COR-L47 (cell line): ENCODE measurements at regions not wholly inside any gene's neighbourhood (a gene's known extent, or its start where the extent isn't known, plus 50 kb on each side); places are given as distances from the start of the nearest gene placed in this dataset.
A peak's percentile ranks its signal among the peaks of the same experiment; 100 is the strongest.

Experiments
- DNase-seq: peaks from one replicate; lab custom pipeline; 2025; lab: John Stamatoyannopoulos, UW

DNA sequence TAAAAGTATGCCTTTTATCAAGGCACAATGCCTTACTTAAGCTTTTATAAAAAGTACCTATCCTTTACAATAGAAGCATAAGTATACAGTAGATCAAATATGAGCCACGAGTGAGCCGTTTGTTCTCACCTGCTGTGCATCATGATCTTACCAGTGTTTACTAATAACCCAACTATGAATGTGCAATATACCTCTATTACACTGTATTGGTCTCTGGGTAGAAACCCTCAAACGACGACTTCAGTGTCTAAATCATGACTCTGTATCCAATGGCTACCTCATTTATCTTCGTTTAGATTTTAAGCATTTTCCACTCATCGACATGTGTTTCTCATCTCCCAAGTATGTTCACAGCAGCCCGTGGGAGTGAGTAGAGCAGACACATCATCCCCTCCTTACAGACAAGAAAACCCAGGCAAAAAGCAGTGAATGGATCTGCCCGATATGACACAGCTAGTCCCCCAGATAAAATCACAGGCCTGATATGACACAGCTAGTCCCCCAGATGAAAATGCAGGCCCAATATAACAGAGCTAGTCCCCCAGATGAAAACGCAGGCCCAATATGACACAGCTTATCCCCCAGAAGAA, 279.8 kb downstream of the TNS1 start:
- DNase-seq = no peak

DNA sequence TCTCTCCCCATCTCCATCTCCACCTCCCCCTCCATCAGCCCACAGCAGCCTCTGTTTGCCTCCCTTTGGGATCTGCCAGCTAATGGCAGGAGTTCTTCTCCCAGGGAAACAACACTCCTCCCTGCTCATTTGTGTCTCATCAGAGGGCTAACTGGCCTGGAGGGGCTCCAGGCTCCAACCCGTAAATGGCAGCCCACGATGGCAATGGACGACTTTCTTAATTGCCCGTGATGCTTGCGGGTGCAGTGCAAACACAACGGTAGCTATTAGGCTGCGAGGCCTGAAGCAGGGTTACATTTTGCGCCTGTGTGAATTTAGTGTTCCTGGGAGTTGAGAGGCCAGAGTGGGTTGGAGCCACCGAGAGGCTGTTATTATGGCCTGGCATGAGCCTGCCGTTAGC, 285.1 kb downstream of the TNS1 start:
- no peak for DNase-seq

DNA sequence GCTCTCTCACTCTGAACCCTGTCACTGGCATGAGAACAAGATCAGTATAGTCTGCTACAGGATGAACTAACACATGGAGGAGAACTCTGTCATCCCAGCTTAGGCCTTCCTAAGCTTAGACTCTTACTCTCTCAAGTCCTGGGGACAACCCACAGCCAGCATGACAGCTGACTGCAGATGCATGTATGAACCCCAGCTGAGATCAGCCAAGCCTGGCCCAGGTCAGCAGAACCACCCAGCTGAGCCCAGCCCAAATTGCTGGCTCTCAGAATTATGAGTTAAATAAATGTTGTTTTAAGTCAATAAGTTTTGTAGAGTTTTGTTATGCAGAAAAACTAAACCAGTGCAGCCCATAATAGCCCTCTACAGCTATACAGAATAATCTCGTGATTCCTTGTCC, 287.3 kb downstream of the TNS1 start:
- no peak for DNase-seq

DNA sequence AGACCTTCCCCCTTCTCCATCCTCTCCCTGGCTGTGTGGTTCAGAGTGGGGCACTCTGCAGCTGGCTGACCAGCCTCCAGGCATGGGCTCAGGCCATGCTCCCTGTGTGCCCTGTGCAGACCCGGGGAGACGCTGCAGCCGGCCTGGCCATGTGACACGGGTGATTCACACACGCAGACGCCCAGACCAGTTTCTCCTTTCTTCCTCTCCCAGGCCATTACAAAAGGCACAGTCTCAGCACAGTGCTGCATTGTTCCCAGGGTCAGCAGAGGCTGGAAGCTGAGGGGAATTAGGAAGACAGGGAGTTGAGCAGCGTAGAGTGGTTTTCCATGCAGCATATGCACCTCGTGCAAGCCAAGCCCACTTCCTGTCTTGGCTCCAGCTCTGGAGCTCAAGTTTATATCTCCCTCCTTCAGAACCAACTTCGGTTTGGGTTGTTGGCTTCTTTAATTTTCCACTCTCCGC, 288.5 kb downstream of the TNS1 start:
- DNase-seq = no peak

DNA sequence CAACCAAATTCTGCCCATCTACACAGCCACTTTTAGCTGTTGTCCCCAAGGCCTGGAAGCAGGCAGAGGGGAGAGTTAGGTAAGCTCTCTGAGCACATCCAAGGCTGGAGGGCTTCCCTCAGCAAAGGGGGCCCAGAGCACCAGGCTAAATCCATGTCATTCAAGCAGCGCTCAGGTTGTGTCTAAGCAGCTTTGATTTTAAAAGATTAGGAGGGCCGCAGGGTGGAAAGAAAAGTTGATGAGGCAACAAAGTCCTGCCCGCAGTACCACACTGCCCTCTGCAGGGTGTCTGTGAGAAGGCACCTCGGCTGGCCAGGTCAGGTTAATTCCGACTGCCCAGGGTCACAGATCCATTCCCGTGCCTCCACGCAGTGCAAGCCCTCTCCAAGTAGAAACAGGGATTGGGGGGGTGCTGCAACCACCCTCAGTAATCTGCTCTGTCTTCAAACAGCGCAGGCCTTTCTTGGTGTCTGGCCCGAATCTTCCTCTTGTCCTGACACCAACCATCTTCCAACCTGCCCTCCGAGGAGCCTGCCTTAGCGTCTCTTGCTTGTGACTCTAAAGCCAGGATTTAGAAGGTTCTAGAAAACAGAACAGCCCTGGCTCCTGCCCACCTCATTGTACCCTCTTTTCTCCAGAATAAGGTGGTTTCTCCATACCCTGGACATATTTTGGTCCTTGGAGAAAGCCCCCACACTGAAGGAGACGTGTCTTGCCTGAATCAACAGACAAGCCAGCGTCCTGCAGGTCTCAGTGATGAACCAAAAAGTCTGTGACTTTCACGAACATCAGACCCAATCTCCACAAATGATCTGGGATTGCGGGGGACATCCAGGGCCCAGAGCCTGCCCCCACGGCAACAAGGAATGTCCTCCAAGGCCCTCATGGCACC, 289.2 kb downstream of the TNS1 start:
- DNase-seq = peak; percentile 48

DNA sequence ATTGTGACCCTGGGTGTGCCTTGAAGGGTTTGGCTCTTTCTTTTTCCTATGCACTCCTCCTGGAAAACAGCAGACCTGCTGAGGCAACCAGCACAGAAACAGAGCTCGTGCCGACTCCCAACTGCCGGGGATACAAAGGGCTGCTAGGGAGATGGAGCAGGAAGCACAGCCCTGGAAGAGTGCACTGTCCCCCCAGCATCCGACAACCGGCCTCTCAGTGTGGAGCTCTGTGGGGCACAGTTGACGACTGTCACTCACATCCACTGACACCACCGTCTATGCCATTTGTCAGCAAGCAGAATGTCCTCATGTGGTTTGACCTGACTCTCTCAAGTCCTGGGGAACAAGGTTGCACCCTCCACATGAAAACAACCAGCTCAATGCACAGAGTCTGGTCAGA, 290.4 kb downstream of the TNS1 start:
- no peak for DNase-seq

DNA sequence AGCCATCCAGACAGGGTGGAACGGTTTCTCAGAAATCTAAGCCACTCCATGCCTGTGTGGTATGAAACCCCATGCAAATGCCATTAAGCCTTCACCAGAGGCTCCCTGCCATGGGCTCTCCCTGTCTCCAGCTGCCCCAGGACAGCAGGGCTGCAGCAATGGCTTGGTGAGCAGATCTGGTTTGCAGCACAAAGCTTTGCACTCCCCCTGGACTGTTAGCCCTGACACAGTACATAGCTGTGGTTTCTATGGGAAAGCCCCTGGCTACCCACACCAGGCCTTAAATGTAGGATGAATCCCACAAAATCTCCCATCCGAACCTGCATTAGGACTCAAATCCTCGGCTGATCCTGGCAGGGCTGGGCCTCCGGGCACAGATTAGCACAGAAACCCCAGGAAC, 291.6 kb downstream of the TNS1 start:
- DNase-seq = no peak

DNA sequence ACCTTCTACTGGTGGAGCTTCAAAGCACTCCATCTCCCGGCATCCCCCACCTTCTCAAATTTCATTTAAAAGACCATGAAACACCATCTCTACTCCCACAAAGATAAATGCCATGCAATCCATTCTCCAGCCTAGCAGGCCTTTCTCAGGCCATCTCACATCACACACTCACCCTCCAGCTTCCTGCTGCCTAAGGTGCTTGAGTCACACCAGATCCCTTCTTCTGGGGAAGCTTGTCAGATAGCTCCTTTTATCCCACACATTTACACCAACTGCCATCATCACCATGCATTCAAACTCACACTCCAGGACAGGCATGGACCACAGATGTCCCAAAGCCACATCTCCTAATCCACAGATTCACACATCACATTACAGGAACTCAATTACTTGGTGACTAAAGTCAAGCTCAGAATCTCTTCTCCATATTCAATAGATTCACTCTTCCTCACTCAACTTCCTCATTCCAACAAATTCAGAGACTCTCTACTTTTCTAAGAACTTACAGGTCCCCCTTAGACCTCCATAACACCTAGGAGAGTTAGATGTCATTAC, 292.5 kb downstream of the TNS1 start:
- no peak for DNase-seq

DNA sequence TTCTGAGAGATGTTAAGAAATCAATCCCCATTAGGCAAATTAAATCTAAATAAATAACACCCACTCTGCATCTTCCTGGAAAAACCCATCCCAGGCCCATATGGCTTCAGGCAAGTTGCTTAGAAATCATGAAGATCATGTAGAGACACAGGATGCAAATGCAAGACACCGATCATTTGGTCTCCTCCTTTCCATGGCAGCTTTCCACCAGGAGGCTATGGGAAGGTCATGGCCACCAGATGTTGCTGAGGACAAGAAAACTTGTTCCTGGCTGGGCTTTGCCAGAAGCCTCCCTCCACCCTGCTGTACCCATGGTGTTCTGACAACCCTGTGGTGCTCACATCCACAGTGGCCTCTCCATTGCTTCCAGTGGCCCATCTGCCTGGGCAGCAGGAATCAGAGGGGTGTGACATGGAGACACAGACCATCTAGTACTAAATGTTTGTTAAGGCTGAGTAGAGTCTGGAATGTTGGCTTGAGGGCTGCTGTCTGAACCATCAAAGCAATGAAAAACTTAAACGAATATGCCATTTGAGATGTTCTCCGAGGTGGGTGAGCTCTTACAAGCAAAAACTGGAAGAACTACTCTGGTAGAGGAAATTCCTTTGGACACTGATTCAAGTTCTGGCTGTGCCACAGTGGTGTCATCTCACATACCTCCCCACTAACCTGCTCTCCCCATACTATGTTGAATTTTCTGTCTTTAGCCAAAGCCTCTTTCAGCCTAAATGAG, 293.2 kb downstream of the TNS1 start:
- no peak for DNase-seq

DNA sequence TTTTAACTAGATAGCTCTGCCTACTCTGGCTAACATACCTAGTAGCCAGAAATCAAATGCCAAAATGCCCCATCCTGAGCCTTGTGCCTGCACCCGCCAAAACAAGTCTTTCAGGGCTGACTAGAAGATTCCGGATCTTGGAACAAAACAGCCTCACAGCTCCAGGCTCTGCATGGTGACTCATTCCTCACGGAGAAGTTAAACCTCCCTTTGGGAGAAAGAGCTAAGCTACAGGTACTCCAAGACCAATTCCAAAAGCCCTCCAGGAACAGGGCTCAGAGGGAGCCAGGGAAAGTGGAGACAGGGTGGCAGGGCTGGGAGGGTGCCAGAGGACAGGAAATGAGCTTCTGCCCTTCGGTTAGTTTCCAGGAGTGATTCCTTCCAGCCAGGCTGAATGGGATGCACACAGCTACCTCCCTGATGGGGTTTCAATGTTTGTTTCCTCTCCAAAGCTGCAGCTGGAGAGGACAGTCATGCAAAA, 295.6 kb downstream of the TNS1 start:
- no peak for DNase-seq

DNA sequence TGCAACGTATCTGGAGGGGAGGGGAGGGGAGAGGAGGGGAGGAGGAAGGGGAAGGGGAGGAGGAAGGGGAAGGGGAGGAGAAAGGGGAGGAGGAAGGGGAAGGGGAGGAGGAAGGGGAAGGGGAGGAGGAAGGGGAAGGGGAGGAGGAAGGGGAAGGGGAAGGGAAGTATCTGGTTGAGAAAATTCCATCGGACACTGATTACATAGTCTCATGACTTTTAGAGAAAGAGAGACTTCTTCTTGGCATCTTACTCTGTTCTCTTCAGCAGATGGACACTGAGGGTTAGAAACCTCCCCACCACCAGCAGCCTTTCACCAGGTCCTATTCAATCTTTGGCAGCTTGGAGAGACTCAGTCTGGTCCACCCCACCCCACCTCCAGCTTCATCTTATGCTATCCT, 296.3 kb downstream of the TNS1 start:
- no peak for DNase-seq

DNA sequence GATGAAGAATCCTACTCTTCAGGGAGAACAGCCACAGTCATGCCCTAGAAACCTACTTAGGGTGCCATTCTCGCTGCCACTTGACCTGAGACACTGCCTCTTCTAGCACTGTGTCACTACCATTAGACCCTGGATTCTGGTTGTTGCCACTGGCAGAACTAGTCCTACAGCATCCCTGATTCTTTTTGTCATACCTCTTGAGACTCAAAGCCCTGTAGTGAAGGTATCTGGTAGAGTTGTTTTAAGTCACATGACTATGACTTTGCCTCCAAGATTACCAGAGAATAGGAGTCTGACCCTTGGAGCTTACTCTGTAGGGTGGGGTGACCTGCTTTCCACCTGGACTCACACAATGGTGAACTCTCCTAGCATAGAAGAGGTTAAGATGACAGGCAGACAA, 296.7 kb downstream of the TNS1 start:
- DNase-seq = no peak

DNA sequence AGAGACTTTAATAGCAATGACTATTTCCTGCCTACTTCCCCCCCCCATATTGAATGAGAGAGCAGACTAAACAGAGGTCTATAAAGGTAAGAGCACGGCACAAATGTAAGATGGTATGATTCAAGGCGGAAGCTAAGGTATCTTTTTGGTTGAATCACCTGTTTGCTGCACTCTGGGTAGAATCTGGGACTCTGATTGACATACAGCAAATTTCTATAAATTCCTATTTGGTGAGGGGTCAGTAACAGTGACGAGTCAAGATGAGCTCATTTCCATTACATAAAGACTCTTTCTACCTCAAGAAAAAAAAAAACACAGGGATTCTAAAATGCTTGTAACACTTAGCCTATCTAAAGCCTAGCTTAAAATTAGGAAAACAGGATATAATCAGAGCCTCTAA, 297.3 kb downstream of the TNS1 start:
- no peak for DNase-seq

DNA sequence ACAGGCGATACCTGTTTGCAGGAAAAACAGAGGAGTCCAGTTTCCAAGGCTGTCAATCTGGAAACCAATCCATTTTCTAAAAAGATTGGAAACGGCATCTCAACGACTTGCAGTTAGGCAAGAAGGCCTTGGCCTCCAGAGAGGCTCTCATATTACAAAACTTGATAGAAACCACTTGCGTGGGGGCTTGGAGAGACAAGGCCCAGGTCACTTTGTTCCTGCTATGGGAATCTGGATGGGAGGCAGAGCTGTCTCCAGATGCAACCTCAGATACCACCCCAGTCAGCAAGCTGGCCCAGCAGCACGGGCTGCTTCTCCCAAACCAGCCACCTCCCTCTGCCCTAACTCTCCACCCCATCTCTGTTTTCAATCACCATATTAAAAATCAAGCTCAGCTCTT, 298.8 kb downstream of the TNS1 start:
- no peak for DNase-seq

DNA sequence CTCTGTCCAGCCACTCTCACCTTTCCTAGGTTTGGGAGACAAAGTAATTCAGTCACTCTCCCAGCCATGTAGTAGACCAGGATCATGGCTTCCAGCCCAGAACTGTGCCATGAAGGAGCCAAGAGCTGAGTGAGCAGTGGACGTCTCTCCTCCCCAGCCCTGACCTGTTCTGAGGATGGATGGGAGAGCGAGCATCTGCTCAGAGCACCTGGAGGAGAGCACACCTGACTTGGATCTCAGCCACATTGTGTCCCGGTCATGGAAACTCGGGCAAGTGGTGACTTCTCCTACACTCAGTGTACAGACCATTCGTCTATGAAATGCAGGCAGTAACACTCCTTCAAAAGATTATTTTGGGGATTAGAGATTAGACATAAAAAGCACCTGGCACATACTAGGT, 299.7 kb downstream of the TNS1 start:
- DNase-seq = no peak

DNA sequence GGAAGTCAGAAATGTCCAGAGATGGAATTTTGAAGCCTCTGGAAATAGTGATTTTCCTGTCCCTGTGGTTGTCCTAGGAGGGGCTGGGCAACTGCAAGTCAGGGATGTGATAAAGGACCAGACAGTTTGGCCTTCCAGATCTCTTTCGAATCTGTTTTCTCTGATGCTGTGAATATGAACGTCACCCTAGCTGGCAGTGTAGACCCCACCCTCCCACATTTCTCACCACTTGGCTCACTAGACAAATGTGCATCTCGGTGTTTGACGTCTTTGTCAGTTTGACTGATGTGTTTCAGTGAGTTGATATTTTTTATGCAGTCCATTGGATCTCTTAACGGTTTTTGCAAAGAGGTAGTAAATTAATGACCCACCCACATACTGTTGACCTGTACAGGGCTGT, 301.2 kb downstream of the TNS1 start:
- no peak for DNase-seq

DNA sequence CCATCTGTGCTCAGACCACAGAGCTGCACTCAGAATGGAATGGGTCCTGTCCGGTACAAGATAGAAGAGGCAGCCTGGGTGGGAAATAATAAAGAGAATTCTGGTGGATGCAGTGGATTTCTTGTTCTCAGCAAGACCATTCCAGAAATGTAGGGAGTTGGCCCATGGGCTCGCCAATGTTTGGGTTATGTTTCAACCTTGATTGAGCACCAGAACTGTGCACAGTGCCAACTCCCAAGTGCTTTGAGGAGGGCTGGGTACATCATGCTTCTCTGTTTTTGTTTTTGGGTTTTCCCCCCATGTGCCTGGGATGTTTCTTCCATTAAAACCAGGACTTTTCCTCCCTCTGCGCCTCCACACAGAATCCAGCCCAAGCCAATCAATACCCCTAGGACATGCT, 304.1 kb downstream of the TNS1 start:
- DNase-seq = no peak

DNA sequence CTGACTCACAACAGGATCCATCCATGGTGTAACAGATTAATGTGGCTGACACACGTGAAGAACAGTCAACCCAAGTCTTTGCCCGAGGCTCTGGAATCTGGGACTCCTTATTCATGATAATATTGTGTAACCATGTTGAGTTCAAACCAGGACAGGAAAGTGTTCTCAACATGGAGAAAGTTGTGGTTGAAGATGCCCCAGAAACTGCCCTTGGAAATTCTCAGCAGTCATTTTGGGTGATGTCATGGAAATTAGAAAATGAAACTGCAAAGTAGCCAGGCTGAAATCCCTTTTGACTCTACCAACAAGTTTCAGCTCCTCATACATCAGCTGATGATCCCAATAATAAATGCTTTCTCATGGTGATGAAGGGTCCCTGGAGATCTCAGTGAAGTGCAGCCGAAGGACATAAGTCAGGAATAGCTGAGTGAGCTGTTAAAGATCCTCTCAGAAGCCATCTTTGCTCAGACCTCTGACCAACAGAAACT, 307.7 kb downstream of the TNS1 start:
- no peak for DNase-seq

DNA sequence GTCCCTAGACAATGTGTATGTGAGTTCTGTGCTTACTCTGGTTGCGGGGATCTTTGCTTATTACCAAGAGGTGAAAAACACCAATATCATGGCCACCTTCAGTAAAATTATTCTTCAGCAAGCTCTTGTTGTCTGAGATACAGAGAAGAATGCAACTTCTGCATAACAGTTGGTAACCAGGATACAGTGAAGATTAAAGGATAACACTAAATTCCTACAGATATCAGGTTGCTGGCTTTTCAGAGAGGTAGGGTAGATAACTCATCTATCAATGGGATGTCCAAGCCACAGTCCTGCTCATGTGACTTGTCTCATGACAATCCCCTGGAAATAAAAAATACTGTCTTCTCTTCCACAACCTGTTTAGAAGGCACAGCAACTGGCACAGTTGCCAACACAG, 308.5 kb downstream of the TNS1 start:
- no peak for DNase-seq

DNA sequence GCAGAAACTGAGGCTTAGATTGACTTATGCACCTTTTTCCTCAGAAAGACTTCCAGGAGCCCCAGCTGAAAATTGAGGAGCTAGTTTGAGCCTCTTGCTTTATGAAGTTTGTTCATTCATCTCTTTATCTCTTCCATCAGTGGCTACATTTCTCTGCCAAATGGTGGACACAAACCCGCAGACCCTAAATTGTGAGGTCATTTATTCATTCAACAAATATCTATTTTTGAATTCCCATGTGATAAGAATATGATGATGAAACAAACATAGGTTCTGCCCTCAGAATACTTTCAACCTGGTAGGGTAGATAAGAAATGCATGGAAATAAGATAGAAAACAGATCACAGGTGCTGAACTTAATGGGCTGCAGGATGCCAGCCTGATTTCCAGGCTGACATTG, 309.4 kb downstream of the TNS1 start:
- no peak for DNase-seq

DNA sequence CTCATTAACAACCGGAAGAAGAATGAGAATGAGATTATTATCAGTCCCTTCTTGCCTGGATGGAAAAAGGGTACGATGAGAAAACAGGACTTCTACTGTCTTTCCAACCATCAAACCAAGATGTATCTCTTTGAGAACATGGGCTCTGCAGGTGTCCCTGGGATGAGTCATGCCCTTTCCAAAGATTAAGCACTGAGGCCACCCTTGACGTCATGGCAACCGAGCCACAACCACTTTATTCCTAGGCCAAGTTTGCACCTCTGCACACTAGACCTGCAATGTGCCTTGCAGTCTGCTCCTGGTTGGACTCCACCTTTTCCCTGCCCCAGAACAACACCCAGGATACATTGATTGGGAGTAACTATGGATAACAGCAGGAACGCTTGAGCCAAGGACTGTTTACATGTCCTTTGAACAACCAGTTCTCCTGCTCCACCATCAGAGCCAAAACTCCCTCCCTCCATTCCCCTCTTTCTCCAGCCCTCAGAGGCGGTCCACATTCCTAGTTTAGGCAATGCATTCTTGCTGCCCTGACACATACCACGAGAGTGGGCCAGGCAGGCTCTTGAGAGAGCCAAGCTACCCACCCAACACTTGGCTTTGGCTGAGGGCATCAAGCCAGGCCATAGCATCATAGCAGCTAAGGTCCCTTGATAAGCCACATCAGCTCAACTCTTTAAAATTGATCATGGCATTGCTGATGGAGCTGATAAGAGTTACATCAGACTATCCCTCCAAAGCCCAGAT, 310.7 kb downstream of the TNS1 start:
- no peak for DNase-seq

DNA sequence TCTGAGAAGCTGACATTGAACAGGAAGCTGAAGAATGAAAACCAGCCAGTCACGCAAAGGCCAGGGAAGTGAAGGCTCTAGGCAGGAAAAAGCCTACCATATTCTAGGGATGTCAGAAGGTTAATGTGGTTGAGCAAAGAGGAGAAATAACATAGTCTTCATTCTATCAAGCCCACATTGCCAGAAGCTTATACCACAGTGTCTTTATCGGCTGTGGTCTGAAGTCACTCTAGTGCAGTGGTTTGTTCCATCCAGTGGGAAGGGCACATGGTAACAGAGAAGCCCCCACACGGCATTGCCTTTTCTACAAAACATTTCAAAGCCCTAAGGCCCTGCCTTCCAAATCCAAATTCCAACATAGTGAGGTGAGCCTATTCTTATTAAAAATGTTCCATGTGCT, 311.3 kb downstream of the TNS1 start:
- DNase-seq = no peak
